ENCODE measurements at regions not wholly inside any gene's neighbourhood (a gene's known extent, or its start where the extent isn't known, plus 50 kb on each side); places are given as distances from the start of the nearest gene placed in this dataset.

GRCh38 chr7:18434171-18434570 is 61.4 kb upstream of the HDAC9 start:
- no peak for TF ChIP-seq REST (tag by site-specific recombination; IDR thresholded peaks at IDR 0.05)
- no peaks in the 10 kb centered on the region for H3K36me3 ChIP-seq (ENCODE audit: control insufficient read depth in 2 of 2, insufficient read depth in 1 of 2, low read length in 2 of 2)
- no peak overlapping the region for H3K4me3 ChIP-seq (ENCODE audit: low read depth, low read length)
- no peaks in the 10 kb centered on the region for H3K9me3 ChIP-seq (ENCODE audit: control insufficient read depth, insufficient read depth, low read depth, low read length)
- ChIA-PET POLR2A (no interaction called here), CTCF (interaction anchor here (0.6 kb wide), 1 partner anchor 10 kb away, joined by 3 read pairs; no protein-coding TSS in a partner anchor)
- H3K4me1 ChIP-seq (ENCODE audit: control insufficient read depth, insufficient read depth, low read length), result no peaks in the 10 kb centered on the region
- H3K27ac ChIP-seq (ENCODE audit: extremely low read depth, low read depth, low read length), result no peak overlapping the region

GRCh38 chr7:18437101-18437500 is 58.4 kb upstream of the HDAC9 start:
- H3K4me3 ChIP-seq (ENCODE audit: low read depth, low read length), result no peak overlapping the region
- POLR2A ChIA-PET, result no interaction called here
- H3K9me3 ChIP-seq (ENCODE audit: control insufficient read depth, insufficient read depth, low read depth, low read length), result no peaks in the 10 kb centered on the region
- CTCF ChIA-PET, result no interaction called here
- no peaks in the 10 kb centered on the region for H3K36me3 ChIP-seq (ENCODE audit: control insufficient read depth in 2 of 2, insufficient read depth in 1 of 2, low read length in 2 of 2)
- H3K27ac ChIP-seq (ENCODE audit: extremely low read depth, low read depth, low read length), result no peak overlapping the region
- H3K4me1 ChIP-seq (ENCODE audit: control insufficient read depth, insufficient read depth, low read length), result no peaks in the 10 kb centered on the region
- TF ChIP-seq ZNF596 (tag by site-specific recombination; IDR thresholded peaks at IDR 0.05), result no peak
- TF ChIP-seq KLF7 (tag by site-specific recombination; IDR thresholded peaks at IDR 0.05; ENCODE audit: borderline replicate concordance), result no peak
- no peak for TF ChIP-seq ZNF777 (tag by site-specific recombination; IDR thresholded peaks at IDR 0.05; ENCODE audit: borderline replicate concordance)
- no peak for TF ChIP-seq ATF2 (tag by site-specific recombination; IDR thresholded peaks at IDR 0.05; ENCODE audit: low read depth)
- no peak for TF ChIP-seq PRDM2 (tag by site-specific recombination; IDR thresholded peaks at IDR 0.05; ENCODE audit: borderline replicate concordance)
- no peak for TF ChIP-seq CTCF (tag by site-specific recombination; IDR thresholded peaks at IDR 0.05)
- no peak for TF ChIP-seq ZNF701 (tag by site-specific recombination; IDR thresholded peaks at IDR 0.05)
- no peak for TF ChIP-seq ZBTB21 (tag by site-specific recombination; IDR thresholded peaks at IDR 0.05)
- TF ChIP-seq ZNF629 (tag by site-specific recombination; IDR thresholded peaks at IDR 0.05), result no peak
- no peak for TF ChIP-seq ZBTB11 (tag by site-specific recombination; conservative IDR thresholded peaks at IDR 0.05; ENCODE audit: low read depth)
- TF ChIP-seq ZNF239 (tag by site-specific recombination; IDR thresholded peaks at IDR 0.05), result no peak
- no peak for TF ChIP-seq ZNF48 (tag by site-specific recombination; IDR thresholded peaks at IDR 0.05)
- no peak for TF ChIP-seq ZNF223 (tag by site-specific recombination; IDR thresholded peaks at IDR 0.05)
